HG03469 (cell line): ENCODE measurements at regions not wholly inside any gene's neighbourhood (a gene's known extent, or its start where the extent isn't known, plus 50 kb on each side); places are given as distances from the start of the nearest gene placed in this dataset.

Experiments
- ATAC-seq: cut with Tn5 transposase; IDR thresholded peaks from one replicate; pipeline ENCODE4 v1.9.1; 2021; ENCODE audit warnings: mild to moderate bottlenecking, moderate library complexity, moderate number of reproducible peaks; ENCODE audit not compliant: unreplicated experiment

DNA sequence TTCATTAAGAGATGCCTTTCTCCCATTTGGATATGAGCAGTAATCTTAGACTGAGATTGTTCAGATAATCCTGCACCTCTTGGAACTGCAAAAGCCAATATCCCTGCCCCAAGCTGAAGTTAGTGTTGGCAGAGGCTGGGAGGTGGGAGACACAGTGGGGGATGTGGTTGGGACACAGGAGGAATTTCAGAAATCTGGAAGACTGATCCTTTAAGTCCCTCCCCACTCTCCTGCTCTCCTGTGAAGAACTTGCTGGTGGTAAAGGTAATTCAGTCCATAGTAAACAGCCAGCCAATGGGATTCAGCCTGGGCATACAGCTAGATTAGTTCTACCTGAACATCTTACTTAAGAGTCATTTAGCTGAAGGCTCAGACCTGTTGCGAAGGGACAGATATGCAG lies 50.0 kb upstream of the TMEM178A start:
- ATAC-seq = no peak
